T-helper 17 cell (primary cell): ENCODE measurements at regions not wholly inside any gene's neighbourhood (a gene's known extent, or its start where the extent isn't known, plus 50 kb on each side); places are given as distances from the start of the nearest gene placed in this dataset.

ENCODE experiments used
- ATAC-seq: fragments of 150-1000 bp; cut with Tn5 transposase; 2 replicates; pipeline ENCODE4 v1.10.0; 2021; ENCODE audit warnings: mild to moderate bottlenecking, moderate library complexity
- DNase-seq, 3 donors: peaks; one replicate each; pipeline versions ENCODE4 v3.0.0 to v3.0.0-alpha.2; 2020 to 2021
- H3K9me3 ChIP-seq: one replicate; pipeline ENCODE4 v1.7.0; 2013; ENCODE audit warnings: low read length, mild to moderate bottlenecking; ENCODE audit not compliant: control insufficient read depth, poor library complexity, severe bottlenecking
- H3K27ac Mint-ChIP-seq: one replicate; pipeline ENCODE4 v1.8.0; 2022; ENCODE audit warnings: mild to moderate bottlenecking, moderate library complexity, mixed read lengths
- H3K27me3 Mint-ChIP-seq: one replicate; pipeline ENCODE4 v1.8.0; 2022; ENCODE audit warnings: mixed read lengths
- H3K36me3 Mint-ChIP-seq: one replicate; pipeline ENCODE4 v1.8.0; 2022; ENCODE audit warnings: low read depth, mixed read lengths
- H3K4me1 Mint-ChIP-seq: one replicate; pipeline ENCODE4 v1.8.0; 2022; ENCODE audit warnings: mild to moderate bottlenecking, mixed read lengths
- H3K4me3 Mint-ChIP-seq: one replicate; pipeline ENCODE4 v1.8.0; 2022; ENCODE audit warnings: mild to moderate bottlenecking, moderate library complexity, mixed read lengths

GRCh38 chr3:150251187-150252062 lies 156.7 kb upstream of the TSC22D2 start:
- ATAC-seq: no peak

DNA sequence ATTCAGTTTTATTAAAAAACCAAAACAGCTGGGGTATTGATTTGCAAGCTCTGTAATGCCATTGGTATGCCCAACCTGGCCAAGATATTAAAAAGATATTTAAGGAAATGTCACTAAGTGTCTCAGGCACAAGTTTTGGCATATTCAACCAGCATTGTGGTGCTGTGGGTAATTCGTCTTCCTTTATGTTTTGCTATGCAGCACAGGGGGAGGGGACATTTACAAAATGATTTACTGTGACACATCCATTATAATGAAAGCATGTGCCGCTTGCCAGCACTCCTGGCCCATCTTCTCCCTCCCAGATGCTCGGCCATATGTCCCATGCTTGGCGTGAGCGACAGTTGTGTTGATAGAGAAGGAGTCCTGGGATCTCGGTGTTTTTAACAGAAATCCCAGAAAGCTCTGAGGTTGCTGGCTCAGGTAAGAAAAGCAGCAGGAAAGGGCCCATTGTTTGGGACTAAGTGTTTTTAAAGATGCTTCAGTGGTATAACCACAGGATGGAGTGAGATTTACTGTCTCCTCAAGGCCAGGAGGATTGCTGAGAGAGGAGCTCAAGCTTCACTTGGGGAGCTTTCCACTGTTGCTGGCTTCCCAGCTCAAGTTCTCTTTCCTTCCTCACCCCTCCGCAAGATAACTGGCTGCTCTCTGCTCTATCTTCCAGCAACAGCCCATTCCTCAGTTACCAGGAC lies 158.2 kb upstream of the TSC22D2 start:
- Mint-ChIP-seq H3K27me3 (peaks cover 60% of the 10 kb centered on the region), H3K4me1 (no peaks in the 10 kb centered on the region), H3K36me3 (no peaks in the 10 kb centered on the region), H3K27ac (no peak overlapping the region), H3K4me3 (no peak overlapping the region)
- no peaks in the 10 kb centered on the region for H3K9me3 ChIP-seq
- no peak for DNase-seq
- no peak for ATAC-seq

More at GRCh38 chr3:150251187-150252062, 156.7 kb upstream of the TSC22D2 start:
- Mint-ChIP-seq H3K36me3 (no peaks in the 10 kb centered on the region), H3K4me1 (no peaks in the 10 kb centered on the region), H3K27ac (no peak overlapping the region), H3K27me3 (peaks cover 53% of the 10 kb centered on the region), H3K4me3 (no peak overlapping the region)
- no peak for DNase-seq
- H3K9me3 ChIP-seq: no peaks in the 10 kb centered on the region

DNA sequence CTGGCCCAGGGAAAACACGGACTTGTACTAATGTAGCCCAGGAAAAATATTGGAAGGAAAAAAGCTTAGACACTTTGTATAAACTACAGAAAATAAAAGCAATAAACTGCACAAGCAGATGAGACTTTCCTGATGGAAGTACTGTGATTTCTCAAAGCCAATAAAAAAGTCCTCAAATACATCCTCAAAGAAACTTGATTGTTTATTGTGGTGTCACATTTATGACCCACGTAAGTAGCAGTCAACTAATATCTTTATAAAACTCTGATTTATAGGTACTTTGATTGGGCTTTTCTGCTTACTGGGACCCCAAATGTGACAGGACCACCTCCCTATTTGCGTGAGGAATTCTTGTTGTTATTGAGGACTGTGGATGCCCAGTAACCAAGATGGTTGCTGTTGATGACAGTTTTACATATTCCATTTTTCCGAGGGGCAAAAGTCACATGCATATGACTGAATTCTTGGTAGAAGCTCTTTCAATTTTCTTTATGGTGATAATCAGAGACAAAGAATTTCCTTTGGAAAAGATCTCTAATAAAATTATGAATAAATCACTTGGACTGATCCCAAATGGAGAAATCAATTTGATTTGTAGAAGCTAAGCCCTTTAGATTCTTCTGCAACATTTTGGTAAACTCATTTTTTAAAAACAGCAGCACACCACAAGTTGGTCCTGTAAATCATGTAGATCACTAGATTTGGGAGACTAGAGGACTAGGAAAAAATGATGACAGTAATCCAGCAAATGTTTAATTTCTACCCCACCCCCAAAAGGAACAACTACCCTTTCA lies 159.0 kb upstream of the TSC22D2 start:
- DNase-seq (no peak), ATAC-seq (no peak)
- Mint-ChIP-seq H3K4me3 (no peak overlapping the region), H3K4me1 (no peaks in the 10 kb centered on the region), H3K27ac (no peak overlapping the region), H3K36me3 (peaks cover 2% of the 10 kb centered on the region), H3K27me3 (peaks cover 61% of the 10 kb centered on the region)
- no peaks in the 10 kb centered on the region for H3K9me3 ChIP-seq

DNA sequence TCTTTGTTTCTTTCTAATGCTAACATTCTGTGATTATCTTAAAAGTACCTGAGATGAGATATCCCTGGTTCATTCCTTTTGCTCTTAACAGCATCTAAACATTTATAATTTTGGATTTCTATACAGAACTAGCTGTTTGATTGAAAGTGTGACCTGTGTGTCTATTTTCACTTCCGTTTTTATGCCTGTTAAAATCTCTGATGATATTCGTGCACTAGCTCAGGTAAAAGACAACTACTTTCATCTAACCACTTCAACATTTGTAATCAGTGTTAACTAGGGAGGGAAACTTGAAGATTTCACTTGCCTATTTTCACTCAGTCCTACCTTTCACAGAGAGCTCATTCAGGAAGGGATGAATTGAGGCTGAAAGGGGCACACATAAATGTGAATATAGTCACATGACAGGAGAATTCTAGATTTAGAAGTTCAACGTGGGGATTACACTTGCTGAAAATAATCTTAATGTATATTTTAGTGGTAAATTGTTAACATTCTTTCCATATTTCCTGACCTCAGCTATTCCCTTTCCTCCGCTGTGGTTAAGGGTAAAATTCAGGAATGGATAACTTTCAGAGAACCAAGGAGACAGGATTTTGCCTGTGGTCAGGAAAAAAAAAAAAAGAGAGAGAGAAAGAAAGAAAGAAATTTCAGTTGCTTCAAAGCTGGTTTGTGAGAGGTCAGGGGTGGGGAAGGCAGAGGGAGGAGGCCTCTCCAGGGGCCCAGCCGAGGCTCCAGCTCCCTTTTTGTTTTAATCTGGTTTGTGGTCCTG lies 159.8 kb upstream of the TSC22D2 start:
- ATAC-seq (no peak), DNase-seq (no peak)
- H3K4me3 Mint-ChIP-seq: no peak overlapping the region
- no peaks in the 10 kb centered on the region for H3K9me3 ChIP-seq
- H3K36me3 Mint-ChIP-seq: peaks cover 3% of the 10 kb centered on the region
- H3K27me3 Mint-ChIP-seq: peaks cover 69% of the 10 kb centered on the region
- H3K27ac Mint-ChIP-seq: no peak overlapping the region
- H3K4me1 Mint-ChIP-seq: no peaks in the 10 kb centered on the region

GRCh38 chr3:150247441-150247840 lies 160.7 kb upstream of the TSC22D2 start:
- Mint-ChIP-seq H3K36me3 (peaks cover 3% of the 10 kb centered on the region), H3K4me3 (no peak overlapping the region), H3K27me3 (peaks cover 77% of the 10 kb centered on the region), H3K4me1 (no peaks in the 10 kb centered on the region), H3K27ac (no peak overlapping the region)
- no peaks in the 10 kb centered on the region for H3K9me3 ChIP-seq
- ATAC-seq (no peak), DNase-seq (no peak)

GRCh38 chr3:150243466-150243865 lies 164.6 kb upstream of the TSC22D2 start:
- Mint-ChIP-seq H3K4me1 (peaks cover 2% of the 10 kb centered on the region), H3K27ac (no peak overlapping the region), H3K4me3 (no peak overlapping the region), H3K36me3 (peaks cover 3% of the 10 kb centered on the region), H3K27me3 (peaks cover 54% of the 10 kb centered on the region)
- DNase-seq (no peak), ATAC-seq (no peak)
- H3K9me3 ChIP-seq: no peaks in the 10 kb centered on the region

GRCh38 chr3:150242220-150242936 lies 165.7 kb upstream of the TSC22D2 start:
- Mint-ChIP-seq H3K4me1 (peaks cover 2% of the 10 kb centered on the region), H3K4me3 (no peak overlapping the region), H3K36me3 (peaks cover 3% of the 10 kb centered on the region), H3K27me3 (peaks cover 46% of the 10 kb centered on the region), H3K27ac (no peak overlapping the region)
- H3K9me3 ChIP-seq: no peaks in the 10 kb centered on the region
- ATAC-seq: no peak
- DNase-seq: no peak

GRCh38 chr3:150240891-150241290 lies 167.2 kb upstream of the TSC22D2 start:
- Mint-ChIP-seq H3K4me1 (peaks cover 2% of the 10 kb centered on the region), H3K36me3 (peaks cover 3% of the 10 kb centered on the region), H3K27me3 (peaks cover 34% of the 10 kb centered on the region), H3K27ac (no peak overlapping the region), H3K4me3 (no peak overlapping the region)
- no peaks in the 10 kb centered on the region for H3K9me3 ChIP-seq
- DNase-seq (no peak), ATAC-seq (no peak)

DNA sequence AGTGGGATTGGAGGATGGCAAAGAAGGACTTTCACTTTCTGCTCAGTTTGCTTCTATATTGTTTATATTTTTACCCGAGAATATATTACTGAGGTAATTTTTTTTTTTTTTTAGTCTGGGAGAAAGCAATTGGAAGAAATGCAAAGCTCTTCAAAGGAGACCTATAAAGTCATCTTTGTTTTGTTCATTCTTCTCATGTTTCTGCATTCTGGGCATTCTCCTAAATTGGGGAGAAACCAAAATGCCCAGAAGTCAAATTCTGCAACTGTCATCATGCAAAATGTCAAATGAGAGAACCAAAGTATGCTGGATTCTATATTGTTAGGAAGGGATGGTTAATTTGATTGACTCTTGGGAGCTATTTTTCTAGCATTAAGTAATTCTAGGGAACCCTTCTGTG lies 168.3 kb upstream of the TSC22D2 start:
- no peak overlapping the region for H3K4me3 Mint-ChIP-seq
- H3K27me3 Mint-ChIP-seq: peaks cover 24% of the 10 kb centered on the region
- ATAC-seq (no peak), DNase-seq (no peak)
- H3K4me1 Mint-ChIP-seq: peaks cover 2% of the 10 kb centered on the region
- H3K9me3 ChIP-seq: no peaks in the 10 kb centered on the region
- no peak overlapping the region for H3K27ac Mint-ChIP-seq
- H3K36me3 Mint-ChIP-seq: peaks cover 3% of the 10 kb centered on the region

DNA sequence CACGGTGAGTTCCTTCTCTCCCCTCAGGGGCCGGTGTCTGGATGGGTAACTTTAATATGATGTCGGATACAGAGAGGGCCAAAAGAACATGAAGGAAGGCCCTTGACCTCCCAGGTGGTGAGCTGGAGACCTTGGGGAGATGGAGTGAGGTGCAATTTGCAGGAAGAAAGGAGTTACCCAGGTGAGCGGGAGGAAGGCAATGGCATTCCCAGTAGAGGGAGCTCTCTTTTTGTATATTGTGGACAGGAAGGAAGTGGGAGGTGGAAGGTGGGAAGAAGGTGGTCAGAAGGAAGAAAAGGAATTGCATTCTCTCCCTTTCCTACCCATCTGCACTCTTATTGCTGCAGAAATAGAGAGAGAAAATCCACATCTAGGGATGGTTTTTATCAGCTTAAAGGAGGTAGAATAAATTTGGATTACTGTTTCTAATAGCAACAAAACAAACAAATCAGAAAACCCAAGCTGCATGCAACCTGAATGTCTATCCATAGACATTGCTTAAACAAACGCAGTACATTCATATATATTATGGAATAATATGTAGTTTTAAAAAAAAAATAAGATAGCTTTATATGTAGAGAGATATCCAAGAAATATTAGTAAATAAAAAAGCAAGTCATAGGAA lies 169.0 kb upstream of the TSC22D2 start:
- H3K27ac Mint-ChIP-seq: no peak overlapping the region
- ATAC-seq (no peak), DNase-seq (no peak)
- H3K4me3 Mint-ChIP-seq: no peak overlapping the region
- H3K36me3 Mint-ChIP-seq: peaks cover under 1% of the 10 kb centered on the region
- H3K4me1 Mint-ChIP-seq: peaks cover 2% of the 10 kb centered on the region
- H3K27me3 Mint-ChIP-seq: peaks cover 18% of the 10 kb centered on the region
- no peaks in the 10 kb centered on the region for H3K9me3 ChIP-seq

GRCh38 chr3:150238048-150238802 lies 169.9 kb upstream of the TSC22D2 start:
- peaks cover 2% of the 10 kb centered on the region for H3K4me1 Mint-ChIP-seq
- ATAC-seq (no peak), DNase-seq (no peak)
- H3K36me3 Mint-ChIP-seq: no peaks in the 10 kb centered on the region
- no peaks in the 10 kb centered on the region for H3K9me3 ChIP-seq
- H3K27me3 Mint-ChIP-seq: peaks cover 11% of the 10 kb centered on the region
- H3K4me3 Mint-ChIP-seq: no peak overlapping the region
- no peak overlapping the region for H3K27ac Mint-ChIP-seq
